GM23338 (cell line): ENCODE measurements at regions not wholly inside any gene's neighbourhood (a gene's known extent, or its start where the extent isn't known, plus 50 kb on each side); places are given as distances from the start of the nearest gene placed in this dataset.

ENCODE experiments used
- ATAC-seq: fragments of 200-7000 bp; cut with Tn5 transposase; 3 replicates; pipeline ENCODE4 v1.9.1; 2020
- DNase-seq: peaks from one replicate; pipeline ENCODE4 v3.0.0-alpha.2; 2015; ENCODE audit warnings: low spot score
- H2AFZ ChIP-seq: fragments of 200-600 bp; sonication (generic); 2 replicates; pipeline ENCODE4 v1.8.0; 2016; ENCODE audit warnings: antibody characterized with exemption, mild to moderate bottlenecking, moderate library complexity
- H3F3A ChIP-seq: fragments of 200-600 bp; sonication (generic); replicated peaks from 2 replicates; pipeline ENCODE4 v1.8.0; 2017; ENCODE audit warnings: antibody characterized with exemption, mixed run types, low read depth
- H3K27ac ChIP-seq: fragments of 200-600 bp; sonication (generic); 2 replicates; pipeline ENCODE4 v1.6.1; 2016; ENCODE audit warnings: low read depth
- H3K27me3 ChIP-seq: fragments of 200-600 bp; sonication (generic); 2 replicates; pipeline ENCODE4 v1.8.0; 2016; ENCODE audit warnings: mild to moderate bottlenecking, mixed run types, moderate library complexity; ENCODE audit not compliant: insufficient read depth
- H3K36me3 ChIP-seq: fragments of 200-600 bp; sonication (generic); 2 replicates; pipeline ENCODE4 v1.8.0; 2016; ENCODE audit warnings: mild to moderate bottlenecking; ENCODE audit not compliant: insufficient read depth
- H3K4me1 ChIP-seq: fragments of 200-600 bp; sonication (generic); 2 replicates; pipeline ENCODE4 v1.8.0; 2016; ENCODE audit warnings: mild to moderate bottlenecking, moderate library complexity; ENCODE audit not compliant: insufficient read depth
- H3K4me2 ChIP-seq: fragments of 200-600 bp; sonication (generic); 2 replicates; pipeline ENCODE4 v1.7.1; 2017; ENCODE audit warnings: mixed run types
- H3K4me3 ChIP-seq: fragments of 200-600 bp; sonication (generic); 2 replicates; pipeline ENCODE4 v1.6.1; 2016; ENCODE audit warnings: mixed run types
- H3K79me2 ChIP-seq: fragments of 200-600 bp; sonication (generic); replicated peaks from 2 replicates; pipeline ENCODE4 v1.8.0; 2017; ENCODE audit warnings: mild to moderate bottlenecking; ENCODE audit not compliant: insufficient read depth
- H3K9me2 ChIP-seq: fragments of 200-600 bp; sonication (generic); 2 replicates; pipeline ENCODE4 v1.8.0; 2017; ENCODE audit not compliant: insufficient read depth
- H4K20me1 ChIP-seq: fragments of 200-600 bp; sonication (generic); replicated peaks from 2 replicates; pipeline ENCODE4 v1.8.0; 2017; ENCODE audit warnings: mild to moderate bottlenecking; ENCODE audit not compliant: insufficient read depth
- H3K27ac Mint-ChIP-seq: 2 replicates; pipeline ENCODE4 v1.8.0; 2020; ENCODE audit warnings: inconsistent platforms, mild to moderate bottlenecking, moderate library complexity, mixed read lengths
- H3K27me3 Mint-ChIP-seq: 3 replicates; pipeline ENCODE4 v1.8.0; 2022; ENCODE audit warnings: low read depth, mild to moderate bottlenecking, moderate library complexity, mixed read lengths, inconsistent platforms; ENCODE audit not compliant: insufficient read depth, poor library complexity
- H3K36me3 Mint-ChIP-seq: 3 replicates; pipeline ENCODE4 v1.8.0; 2021; ENCODE audit warnings: low read depth, mild to moderate bottlenecking, inconsistent platforms, moderate library complexity, mixed read lengths
- H3K4me1 Mint-ChIP-seq: 3 replicates; pipeline ENCODE4 v1.8.0; 2020; ENCODE audit warnings: mild to moderate bottlenecking, inconsistent platforms, mixed read lengths
- H3K4me3 Mint-ChIP-seq: 3 replicates; pipeline ENCODE4 v1.8.0; 2021; ENCODE audit warnings: moderate library complexity, mild to moderate bottlenecking, inconsistent platforms, mixed read lengths
- H3K9me3 Mint-ChIP-seq: 3 replicates; pipeline ENCODE4 v1.8.0; 2020; ENCODE audit warnings: moderate library complexity, mild to moderate bottlenecking, inconsistent platforms, mixed read lengths
- EZH2 ChIP-seq: fragments of 200-600 bp; sonication (generic); IDR thresholded peaks from one replicate; pipeline ENCODE4 v1.8.0; 2017; ENCODE audit warnings: antibody characterized with exemption, mild to moderate bottlenecking, low read depth; ENCODE audit not compliant: unreplicated experiment
- JUNB ChIP-seq: IDR thresholded peaks from one replicate; pipeline ENCODE4 v1.6.1; 2016; ENCODE audit warnings: antibody characterized with exemption; ENCODE audit not compliant: unreplicated experiment
- NANOG ChIP-seq: IDR thresholded peaks from 2 replicates; pipeline ENCODE4 v1.6.1; 2016; ENCODE audit warnings: antibody characterized with exemption, borderline replicate concordance
- POLR2AphosphoS5 ChIP-seq: IDR thresholded peaks from 2 replicates; pipeline ENCODE4 v1.6.1; 2016; ENCODE audit warnings: antibody characterized with exemption, low read depth
- STAT1 ChIP-seq: IDR thresholded peaks from one replicate; pipeline ENCODE4 v1.6.1; 2016; ENCODE audit warnings: antibody characterized with exemption; ENCODE audit not compliant: unreplicated experiment
- ZNF114 ChIP-seq: fragments of 250-450 bp; sonication (Bioruptor Pico); IDR thresholded peaks from 2 replicates; pipeline ENCODE4 v1.5.0; 2020; ENCODE audit warnings: mild to moderate bottlenecking, moderate library complexity
- ZNF462 ChIP-seq: fragments of 250-450 bp; sonication (Bioruptor Pico); IDR thresholded peaks from 2 replicates; pipeline ENCODE4 v1.5.0; 2020; ENCODE audit warnings: mild to moderate bottlenecking, moderate library complexity
- TF ChIP-seq, protein P1 (sequence below): IDR thresholded peaks from one replicate; pipeline ENCODE4 v1.6.1; 2018; ENCODE audit warnings: antibody characterized with exemption; ENCODE audit not compliant: unreplicated experiment

- TF ChIP-seq ZNF114 (CRISPR knock-in tag) = no peak
- TF ChIP-seq JUNB = no peak
- TF ChIP-seq ZNF462 (CRISPR knock-in tag) = no peak
- TF ChIP-seq POLR2AphosphoS5 = no peak
- no peak for TF ChIP-seq EZH2
- no peak for TF ChIP-seq STAT1
Measured at GRCh38 chr1:59104191-59104760, 192.6 kb upstream of the FGGY start (continued).

GRCh38 chr1:59105548-59106507 lies 191.1 kb upstream of the FGGY start:
- Histone ChIP-seq H3K4me1 (peaks cover 15% of the 10 kb centered on the region), H3K27ac (no peak overlapping the region), H3K4me3 (no peak overlapping the region), H2AFZ (peak overlapping the region; percentile 16; the same call in 1 of the 2 replicates), H3K79me2 (no peaks in the 10 kb centered on the region), H4K20me1 (no peaks in the 10 kb centered on the region), H3F3A (no peaks in the 10 kb centered on the region), H3K36me3 (no peaks in the 10 kb centered on the region), H3K27me3 (no peaks in the 10 kb centered on the region), H3K9me2 (peaks cover 2% of the 10 kb centered on the region; the same call in 1 of the 2 replicates), H3K4me2 (no peak overlapping the region)
- H3K9me3 Mint-ChIP-seq = peaks cover 4% of the 10 kb centered on the region; the same call in 1 of the 3 replicates
- no peak overlapping the region for H3K4me3 Mint-ChIP-seq
- H3K27ac Mint-ChIP-seq = peak overlapping the region; percentile 42; the same call in 1 of the 2 replicates
- DNase-seq = no peak
- peaks cover 4% of the 10 kb centered on the region; the same call in 2 of the 3 replicates for H3K36me3 Mint-ChIP-seq
- no peak for ATAC-seq
- H3K4me1 Mint-ChIP-seq = peaks cover 8% of the 10 kb centered on the region
- no peaks in the 10 kb centered on the region for H3K27me3 Mint-ChIP-seq
- TF ChIP-seq, protein P1, sequence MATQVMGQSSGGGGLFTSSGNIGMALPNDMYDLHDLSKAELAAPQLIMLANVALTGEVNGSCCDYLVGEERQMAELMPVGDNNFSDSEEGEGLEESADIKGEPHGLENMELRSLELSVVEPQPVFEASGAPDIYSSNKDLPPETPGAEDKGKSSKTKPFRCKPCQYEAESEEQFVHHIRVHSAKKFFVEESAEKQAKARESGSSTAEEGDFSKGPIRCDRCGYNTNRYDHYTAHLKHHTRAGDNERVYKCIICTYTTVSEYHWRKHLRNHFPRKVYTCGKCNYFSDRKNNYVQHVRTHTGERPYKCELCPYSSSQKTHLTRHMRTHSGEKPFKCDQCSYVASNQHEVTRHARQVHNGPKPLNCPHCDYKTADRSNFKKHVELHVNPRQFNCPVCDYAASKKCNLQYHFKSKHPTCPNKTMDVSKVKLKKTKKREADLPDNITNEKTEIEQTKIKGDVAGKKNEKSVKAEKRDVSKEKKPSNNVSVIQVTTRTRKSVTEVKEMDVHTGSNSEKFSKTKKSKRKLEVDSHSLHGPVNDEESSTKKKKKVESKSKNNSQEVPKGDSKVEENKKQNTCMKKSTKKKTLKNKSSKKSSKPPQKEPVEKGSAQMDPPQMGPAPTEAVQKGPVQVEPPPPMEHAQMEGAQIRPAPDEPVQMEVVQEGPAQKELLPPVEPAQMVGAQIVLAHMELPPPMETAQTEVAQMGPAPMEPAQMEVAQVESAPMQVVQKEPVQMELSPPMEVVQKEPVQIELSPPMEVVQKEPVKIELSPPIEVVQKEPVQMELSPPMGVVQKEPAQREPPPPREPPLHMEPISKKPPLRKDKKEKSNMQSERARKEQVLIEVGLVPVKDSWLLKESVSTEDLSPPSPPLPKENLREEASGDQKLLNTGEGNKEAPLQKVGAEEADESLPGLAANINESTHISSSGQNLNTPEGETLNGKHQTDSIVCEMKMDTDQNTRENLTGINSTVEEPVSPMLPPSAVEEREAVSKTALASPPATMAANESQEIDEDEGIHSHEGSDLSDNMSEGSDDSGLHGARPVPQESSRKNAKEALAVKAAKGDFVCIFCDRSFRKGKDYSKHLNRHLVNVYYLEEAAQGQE = no peak
- no peak for TF ChIP-seq NANOG
- no peak for TF ChIP-seq POLR2AphosphoS5
- no peak for TF ChIP-seq JUNB
